GM19467 (cell line): ENCODE measurements at regions not wholly inside any gene's neighbourhood (a gene's known extent, or its start where the extent isn't known, plus 50 kb on each side); places are given as distances from the start of the nearest gene placed in this dataset.

Experiments
- ATAC-seq: cut with Tn5 transposase; IDR thresholded peaks from one replicate; pipeline ENCODE4 v1.9.1; 2021; ENCODE audit warnings: mild to moderate bottlenecking, moderate library complexity; ENCODE audit not compliant: unreplicated experiment

DNA sequence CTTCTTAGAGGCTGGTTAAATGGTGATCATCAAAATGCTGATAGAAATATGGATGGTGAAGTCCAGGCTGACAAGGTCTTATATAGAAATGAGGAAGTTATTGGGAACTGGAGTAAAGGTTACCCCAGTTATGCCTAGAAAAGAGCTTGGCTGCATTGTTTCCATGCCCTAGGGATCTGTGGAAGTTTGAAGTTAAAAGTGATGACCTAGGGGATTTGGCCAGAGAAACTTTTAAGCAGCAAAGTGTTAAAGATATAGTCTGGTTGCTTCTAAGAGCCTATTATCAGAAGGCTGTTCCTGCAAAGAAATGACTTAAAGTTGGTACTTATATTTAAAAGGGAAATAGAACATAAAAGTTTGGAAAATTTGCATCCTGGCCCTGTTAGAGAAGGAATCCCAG, 200.3 kb downstream of the ICE1 start:
- no peak for ATAC-seq

GRCh38 chr5:5619546-5619945, 197.1 kb downstream of the ICE1 start:
- no peak for ATAC-seq

DNA sequence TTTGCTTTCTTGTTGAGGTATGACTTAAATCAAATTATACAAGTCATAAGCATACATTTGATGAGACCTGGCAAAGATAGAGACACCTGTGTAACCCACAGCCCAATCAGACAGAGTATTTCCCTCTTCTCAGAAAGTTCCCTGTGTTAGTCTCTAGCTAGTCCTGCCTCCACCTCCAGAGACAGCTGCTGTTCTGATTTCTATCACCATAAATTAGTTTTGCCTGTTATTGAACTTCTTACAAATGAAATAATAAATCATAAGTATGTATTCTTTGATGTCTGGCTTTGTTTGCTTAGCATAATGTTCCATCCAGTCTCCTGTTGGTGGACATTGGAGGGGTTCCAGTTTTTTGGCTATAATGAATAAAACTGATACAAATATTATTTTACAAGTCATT, 194.5 kb downstream of the ICE1 start:
- no peak for ATAC-seq

DNA sequence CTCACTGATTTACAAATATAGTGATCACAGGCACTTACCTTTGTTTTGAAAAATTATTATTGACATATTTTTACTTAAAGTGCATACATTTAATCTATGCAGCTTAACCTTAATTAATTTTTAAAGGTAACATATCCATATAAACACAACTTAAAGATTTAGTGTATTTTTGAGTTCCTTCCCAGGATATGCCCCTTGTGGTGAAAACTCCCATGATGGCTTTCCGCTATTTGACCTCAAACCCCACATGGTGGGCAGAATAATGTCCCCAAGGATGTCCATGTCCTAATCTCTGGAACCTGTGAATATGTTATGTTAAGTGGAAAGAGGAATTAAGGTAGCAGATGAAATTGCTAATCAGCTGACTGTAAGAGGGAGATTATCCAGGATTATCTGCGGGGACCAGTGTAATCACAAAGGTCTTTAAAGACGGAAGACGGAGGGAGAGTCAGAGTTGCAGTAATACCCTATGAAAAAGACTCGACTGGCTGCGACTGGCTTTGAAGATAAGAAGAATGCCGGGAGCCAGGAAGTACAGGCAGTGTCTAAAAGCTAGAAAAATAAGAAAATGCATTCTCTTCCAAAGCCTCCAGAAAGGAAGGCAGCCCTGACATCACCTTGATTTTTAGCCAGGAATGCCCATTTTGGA, 193.9 kb downstream of the ICE1 start:
- no peak for ATAC-seq

DNA sequence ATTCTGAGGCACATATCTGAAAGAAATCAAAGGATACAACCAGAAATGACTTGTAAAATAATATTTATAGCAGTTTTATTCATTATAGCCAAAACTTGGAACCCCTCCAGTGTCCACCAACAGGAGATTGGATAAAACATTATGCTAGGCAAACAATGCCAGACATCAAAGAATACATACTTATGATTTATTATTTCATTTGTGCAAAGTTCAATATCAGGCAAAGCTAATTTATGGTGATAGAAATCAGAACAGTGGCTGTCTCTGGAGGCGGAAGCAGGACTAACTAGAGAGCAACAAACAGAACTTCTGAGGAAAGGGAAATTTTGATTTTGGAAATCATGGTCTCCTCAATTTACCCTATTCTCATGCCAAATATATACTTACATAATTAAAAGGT, 193.1 kb downstream of the ICE1 start:
- ATAC-seq: no peak

- ATAC-seq: no peak
Measured at GRCh38 chr5:5613261-5613990, 190.9 kb downstream of the ICE1 start.

GRCh38 chr5:5612096-5612495, 189.6 kb downstream of the ICE1 start:
- no peak for ATAC-seq

DNA sequence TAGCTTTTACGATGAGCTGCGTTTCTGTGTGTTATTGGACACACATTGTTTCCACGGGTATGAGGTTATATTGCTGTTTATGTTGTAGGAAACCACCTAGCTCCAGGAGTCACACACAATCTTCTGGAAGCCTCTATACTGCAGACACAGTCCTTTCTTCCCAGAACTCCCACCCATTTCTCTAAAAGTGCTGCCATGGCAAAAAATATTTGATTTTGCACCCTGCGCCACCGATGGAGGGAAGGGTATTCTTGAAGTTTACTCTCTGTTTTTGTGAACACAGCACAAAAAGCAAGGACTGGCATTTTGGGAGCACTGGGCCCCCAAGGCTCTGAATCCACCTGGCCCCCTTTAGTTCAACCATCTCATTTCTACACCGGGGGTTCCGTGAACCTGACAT, 187.5 kb downstream of the ICE1 start:
- ATAC-seq: no peak

DNA sequence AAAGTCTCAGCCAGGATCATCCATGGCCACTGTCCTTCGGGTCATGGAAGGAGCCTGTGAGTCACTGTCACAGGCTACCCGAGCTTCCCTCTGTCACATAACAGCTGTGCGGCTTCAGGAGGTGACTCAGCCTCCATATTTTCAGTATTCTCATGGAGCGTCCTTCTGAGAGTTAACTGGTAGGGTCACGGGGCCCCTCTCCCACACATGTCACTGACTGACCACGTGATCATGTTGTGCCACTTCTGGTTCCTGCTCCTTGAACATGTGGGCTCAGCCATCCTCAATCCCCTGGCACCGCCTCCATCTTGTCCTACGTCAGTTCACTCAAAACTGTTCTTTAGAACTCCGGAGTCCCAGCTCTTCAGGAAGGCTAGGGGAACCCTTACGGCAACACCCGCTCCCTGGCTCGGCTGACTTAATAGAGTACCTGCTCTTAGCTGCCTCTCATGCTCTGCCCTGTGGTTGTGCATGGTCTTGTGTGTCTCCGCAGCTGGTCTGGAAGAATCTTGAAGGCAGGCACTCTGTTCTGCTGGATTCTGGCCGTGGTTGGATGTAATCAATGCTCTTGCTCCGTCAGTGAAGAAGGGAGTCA, 182.8 kb downstream of the ICE1 start:
- ATAC-seq: no peak

- ATAC-seq: no peak
Measured at GRCh38 chr5:5602554-5602953, 180.1 kb downstream of the ICE1 start.

DNA sequence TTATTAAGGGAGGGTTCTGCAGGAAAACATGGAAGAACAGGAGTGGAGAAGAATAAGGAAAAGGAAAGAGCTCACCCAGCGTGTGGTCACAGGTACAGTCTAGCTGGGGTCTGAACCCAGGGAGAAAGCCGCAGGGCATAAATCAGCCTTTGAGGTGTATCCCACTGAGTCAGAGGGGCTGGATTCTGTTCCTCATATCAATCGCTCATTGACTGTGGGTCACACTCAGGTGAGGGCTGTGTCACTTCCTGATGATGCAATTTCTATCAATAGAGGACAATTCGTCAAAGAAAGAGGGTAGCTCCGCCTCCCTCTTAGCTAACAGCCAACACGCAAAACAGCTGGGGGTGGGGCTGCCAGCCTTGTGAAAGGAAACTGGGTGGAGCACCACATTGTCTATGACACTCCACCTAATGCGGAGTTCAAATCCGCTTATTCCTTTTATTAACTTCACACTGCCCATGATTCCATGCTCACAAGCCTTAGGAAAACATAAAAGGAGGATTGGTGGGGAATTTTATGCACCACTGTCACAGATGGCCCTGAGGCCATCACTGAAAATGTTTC, 176.2 kb downstream of the ICE1 start:
- ATAC-seq: no peak

DNA sequence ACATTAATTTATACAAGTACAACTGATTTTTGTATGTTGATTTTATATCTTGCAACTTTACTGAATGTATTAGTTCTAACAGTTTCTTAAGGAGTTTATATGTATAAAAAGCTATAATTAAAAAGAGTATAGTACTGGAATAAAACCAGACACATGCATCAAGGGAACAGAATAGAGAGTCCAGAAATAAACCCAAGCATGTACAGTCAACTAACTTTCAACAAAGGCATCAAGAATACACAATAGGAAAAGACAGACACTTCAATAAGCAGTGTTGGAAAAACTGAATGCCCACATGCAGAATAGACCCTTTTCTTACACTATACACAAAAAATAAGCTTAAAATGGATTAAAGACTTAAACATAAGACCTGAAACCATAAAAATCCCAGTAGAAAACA, 170.9 kb downstream of the ICE1 start:
- no peak for ATAC-seq

DNA sequence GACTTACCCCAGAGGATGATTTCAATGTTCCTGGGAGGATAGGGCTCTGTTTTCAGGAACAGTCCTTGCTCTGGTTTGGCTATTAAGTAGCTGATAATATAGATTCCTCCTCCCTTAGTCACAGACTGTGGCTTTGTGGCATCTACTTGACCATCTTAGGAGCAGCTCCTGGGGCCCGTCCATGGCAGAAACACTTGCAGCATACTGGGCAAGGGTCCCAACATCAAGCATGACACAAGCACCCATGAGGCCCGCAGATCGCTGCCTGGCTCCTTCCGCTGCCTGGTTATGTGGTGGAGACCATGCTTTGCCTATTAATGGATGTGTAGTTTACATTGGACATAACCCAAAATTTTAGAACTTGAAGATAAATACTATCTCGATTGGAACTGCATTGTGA, 170.1 kb downstream of the ICE1 start:
- ATAC-seq: no peak

- ATAC-seq: no peak
Measured at GRCh38 chr5:5591567-5591966, 169.1 kb downstream of the ICE1 start.

- no peak for ATAC-seq
Measured at GRCh38 chr5:5589857-5590256, 167.4 kb downstream of the ICE1 start.

DNA sequence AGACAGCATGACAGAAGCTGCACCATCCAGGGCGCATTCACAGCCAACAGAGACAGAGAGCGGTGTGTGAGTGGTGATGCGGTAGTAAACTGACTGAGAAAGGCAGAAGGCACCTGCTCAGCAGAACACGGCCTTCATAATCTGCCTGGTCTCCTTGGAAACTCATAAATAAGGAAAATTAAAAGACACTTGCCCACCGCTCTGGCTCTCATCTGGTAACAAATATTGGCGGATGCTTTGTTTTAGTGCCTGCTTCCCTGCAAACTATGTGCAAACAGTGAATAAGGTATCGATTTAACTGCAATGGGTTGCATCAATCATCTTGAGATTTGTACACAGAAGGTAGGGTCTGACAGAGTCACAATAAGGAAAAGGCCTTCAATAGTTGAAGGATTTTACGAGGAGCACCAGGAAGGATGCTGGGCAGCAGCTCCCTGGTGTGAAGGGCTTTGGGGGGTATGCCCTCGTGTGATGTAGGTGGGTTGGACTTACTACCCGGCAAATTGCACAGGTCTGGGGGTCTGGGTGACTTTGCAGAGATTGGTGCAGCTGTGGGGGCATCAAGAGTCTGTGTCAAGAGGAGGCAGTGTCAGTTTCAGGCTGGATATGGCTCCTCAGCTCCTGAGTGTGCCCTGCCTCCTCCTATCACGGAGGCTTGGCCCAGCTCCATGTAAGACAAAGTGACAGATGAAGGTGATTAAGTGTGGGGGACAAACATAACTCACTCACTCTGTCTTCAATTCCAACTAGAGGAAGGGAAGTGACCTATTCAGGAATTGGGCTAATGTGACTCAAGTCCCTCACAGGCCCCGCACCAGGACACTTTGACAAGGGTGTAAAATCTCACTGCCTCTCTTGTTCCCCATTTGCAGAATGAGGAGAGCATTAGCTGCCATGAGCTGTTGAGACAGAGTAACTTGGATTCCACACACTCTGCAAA, 166.7 kb downstream of the ICE1 start:
- no peak for ATAC-seq

DNA sequence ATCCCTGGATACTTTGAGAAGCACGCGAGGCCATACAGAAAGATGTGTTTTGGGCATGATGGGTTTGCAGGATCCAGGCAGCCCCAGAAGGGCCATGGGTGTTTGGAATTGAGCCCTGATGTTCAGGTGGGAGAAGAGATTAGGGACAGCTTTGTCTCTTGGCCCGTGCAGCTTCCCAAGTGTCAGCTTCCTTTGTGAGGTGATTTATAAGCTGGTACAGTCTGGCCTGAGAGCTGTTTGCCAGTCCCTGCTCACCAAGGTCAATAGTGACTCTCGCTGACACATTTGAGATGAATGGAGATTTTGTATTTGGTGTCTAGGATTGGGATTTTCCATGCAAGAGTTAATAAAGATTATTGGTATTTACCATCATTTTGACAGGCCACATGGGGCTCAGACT, 165.9 kb downstream of the ICE1 start:
- ATAC-seq: no peak

GRCh38 chr5:5587474-5587873, 165.0 kb downstream of the ICE1 start:
- no peak for ATAC-seq

DNA sequence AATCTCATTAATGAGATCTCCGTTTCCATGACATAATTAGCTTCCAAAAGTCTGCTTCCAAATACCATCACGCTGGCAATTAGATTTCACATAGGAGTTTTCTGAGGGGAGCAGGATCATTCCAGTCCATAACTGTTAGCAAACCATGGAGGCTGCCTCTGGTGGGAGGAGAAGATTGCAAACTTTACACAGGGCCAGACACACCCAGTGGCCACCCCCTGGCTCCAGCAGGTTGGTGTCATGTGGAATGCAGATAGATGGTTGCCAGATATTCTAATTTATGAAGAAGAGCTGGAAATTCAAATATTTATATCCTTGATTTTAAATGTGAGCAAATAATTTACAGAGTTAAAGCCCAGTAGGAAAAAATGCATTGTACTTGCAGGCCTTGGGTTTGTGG, 164.2 kb downstream of the ICE1 start:
- ATAC-seq: no peak

DNA sequence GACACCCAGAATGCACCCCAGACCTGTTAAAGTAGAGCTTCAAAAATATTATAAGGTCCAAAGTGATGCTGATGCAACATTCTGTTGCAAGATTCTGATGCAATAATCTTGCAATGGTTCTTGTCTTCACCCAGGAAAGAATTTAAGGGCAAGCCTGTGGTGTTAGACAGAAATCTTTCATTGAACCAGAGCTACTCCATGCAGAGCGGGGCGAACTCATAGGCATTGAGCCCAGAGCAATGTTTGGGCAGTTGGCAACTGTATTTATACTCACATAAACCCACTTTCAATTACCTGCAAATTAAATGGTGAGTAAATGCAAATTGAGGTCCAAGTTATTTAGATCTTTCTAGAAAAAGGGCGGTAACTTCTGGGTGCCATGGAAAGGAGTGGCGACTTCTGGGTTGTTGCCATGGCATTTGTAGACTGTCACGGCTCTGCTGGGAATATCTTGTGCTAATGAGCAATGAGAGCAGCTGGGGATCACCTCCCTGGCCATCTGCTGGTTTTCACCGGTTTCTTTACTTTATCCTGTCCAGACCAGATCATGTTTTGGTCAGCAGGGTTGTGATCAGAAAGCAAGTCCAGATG, 163.4 kb downstream of the ICE1 start:
- ATAC-seq: no peak

DNA sequence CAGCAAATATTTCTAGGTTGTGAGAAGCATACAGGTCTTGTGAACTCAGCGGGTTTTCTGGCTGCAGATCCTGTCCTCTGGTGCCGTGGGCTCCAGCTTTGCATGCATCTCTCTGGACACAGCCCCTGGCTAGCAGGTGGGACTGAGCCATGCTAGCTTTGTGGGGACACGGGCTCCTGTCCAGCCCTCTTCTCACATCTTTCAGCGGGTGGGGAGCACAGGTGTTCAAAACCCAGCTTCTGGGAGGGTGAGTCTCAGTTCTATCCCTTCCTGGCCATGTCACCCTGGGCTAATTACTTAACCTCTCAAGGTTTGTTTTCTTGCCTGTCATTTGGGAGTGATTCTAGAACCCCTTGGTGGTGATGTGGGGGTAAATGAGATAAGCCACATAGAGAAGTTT, 162.3 kb downstream of the ICE1 start:
- no peak for ATAC-seq
